K562 (cell line): ENCODE measurements at regions not wholly inside any gene's neighbourhood (a gene's known extent, or its start where the extent isn't known, plus 50 kb on each side); places are given as distances from the start of the nearest gene placed in this dataset.

ENCODE experiments used
- EZH2 ChIP-seq: IDR thresholded peaks from 2 replicates; pipeline ENCODE4 v1.6.1; 2012; ENCODE audit warnings: low read depth, mild to moderate bottlenecking, inconsistent platforms, low read length, borderline replicate concordance
- FOXA1 ChIP-seq: fragments of 450-650 bp; IDR thresholded peaks from 2 replicates; pipeline ENCODE4 v1.6.1; 2016; ENCODE audit warnings: mild to moderate bottlenecking, borderline replicate concordance
- FOXP1 ChIP-seq: sonication (generic); formaldehyde crosslinking; IDR thresholded peaks from 2 replicates; pipeline ENCODE4 v1.8.0; 2022; ENCODE audit warnings: mild to moderate bottlenecking, missing genetic modification reagents
- MEF2A ChIP-seq: IDR thresholded peaks from 2 replicates; pipeline ENCODE4 v1.6.1; 2011; ENCODE audit warnings: low read depth, mild to moderate bottlenecking, low read length, moderate library complexity; ENCODE audit not compliant: control insufficient read depth
- ZFP1 ChIP-seq: fragments of 450-650 bp; formaldehyde crosslinking; IDR thresholded peaks from 2 replicates; pipeline ENCODE4 v1.4.0; 2020; ENCODE audit warnings: mild to moderate bottlenecking, mixed read lengths
- ZNF75A ChIP-seq: fragments of 450-650 bp; formaldehyde crosslinking; IDR thresholded peaks from 2 replicates; pipeline ENCODE4 v1.4.0; 2020; ENCODE audit warnings: mild to moderate bottlenecking
- ZNF766 ChIP-seq: fragments of 200-800 bp; sonication (Bioruptor generic); conservative IDR thresholded peaks from 2 replicates; pipeline ENCODE4 v1.6.1; 2016; ENCODE audit warnings: missing genetic modification characterization, missing compliant biosample characterization
- TF ChIP-seq, protein P1 (sequence below), 3 experiments: IDR thresholded peaks in 2 of 3; conservative IDR thresholded peaks in 1 of 3; 2 replicates each; pipeline ENCODE4 v1.5.1; 2011 to 2012; ENCODE audit warnings: low read length in 3 of 3, mild to moderate bottlenecking in 3 of 3, control low read depth in 2 of 3, improper control_type of control experiment in 1 of 3, inconsistent platforms in 1 of 3, low read depth in 1 of 3, mixed read lengths in 1 of 3, moderate library complexity in 1 of 3; ENCODE audit not compliant: insufficient read depth in 2 of 3
- TF ChIP-seq, protein P2 (sequence below), 2 experiments: fragments of 450-650 bp; IDR thresholded peaks; 2 replicates each; pipeline ENCODE4 v1.6.1; 2018; ENCODE audit warnings: mild to moderate bottlenecking in 2 of 2, low read depth in 1 of 2; ENCODE audit not compliant: partially characterized antibody in 2 of 2

DNA sequence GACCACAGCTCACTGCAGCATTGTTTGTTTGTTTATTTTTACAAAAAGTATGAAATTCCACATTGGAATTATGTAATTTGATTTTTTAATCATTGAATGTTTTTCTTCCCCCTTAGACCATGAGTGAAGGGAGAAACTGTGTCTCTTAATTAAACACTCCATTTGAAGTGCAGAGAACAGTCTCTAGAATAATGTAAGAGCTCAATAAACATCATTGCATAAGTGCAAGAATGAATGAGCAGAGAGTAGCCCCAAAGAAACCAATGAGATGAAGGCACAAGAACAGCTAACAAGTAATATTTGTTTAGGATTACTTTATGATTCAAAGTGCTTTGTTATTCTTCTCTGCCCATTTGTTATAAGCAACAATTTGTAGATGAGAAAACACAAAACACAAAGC, 921.3 kb upstream of the LCORL start:
- TF ChIP-seq EZH2 (no peak), FOXA1 (no peak), MEF2A (no peak), FOXP1 (CRISPR knock-in tag) (no peak), ZNF75A (CRISPR knock-in tag) (no peak), ZFP1 (CRISPR knock-in tag) (no peak), ZNF766 (no peak)
- TF ChIP-seq, protein P1, sequence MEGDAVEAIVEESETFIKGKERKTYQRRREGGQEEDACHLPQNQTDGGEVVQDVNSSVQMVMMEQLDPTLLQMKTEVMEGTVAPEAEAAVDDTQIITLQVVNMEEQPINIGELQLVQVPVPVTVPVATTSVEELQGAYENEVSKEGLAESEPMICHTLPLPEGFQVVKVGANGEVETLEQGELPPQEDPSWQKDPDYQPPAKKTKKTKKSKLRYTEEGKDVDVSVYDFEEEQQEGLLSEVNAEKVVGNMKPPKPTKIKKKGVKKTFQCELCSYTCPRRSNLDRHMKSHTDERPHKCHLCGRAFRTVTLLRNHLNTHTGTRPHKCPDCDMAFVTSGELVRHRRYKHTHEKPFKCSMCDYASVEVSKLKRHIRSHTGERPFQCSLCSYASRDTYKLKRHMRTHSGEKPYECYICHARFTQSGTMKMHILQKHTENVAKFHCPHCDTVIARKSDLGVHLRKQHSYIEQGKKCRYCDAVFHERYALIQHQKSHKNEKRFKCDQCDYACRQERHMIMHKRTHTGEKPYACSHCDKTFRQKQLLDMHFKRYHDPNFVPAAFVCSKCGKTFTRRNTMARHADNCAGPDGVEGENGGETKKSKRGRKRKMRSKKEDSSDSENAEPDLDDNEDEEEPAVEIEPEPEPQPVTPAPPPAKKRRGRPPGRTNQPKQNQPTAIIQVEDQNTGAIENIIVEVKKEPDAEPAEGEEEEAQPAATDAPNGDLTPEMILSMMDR (IDR thresholded peaks at IDR 0.05 in 2 of 3, conservative IDR thresholded peaks at IDR 0.05 in 1 of 3; ENCODE audit: insufficient read depth in 2 of 3, low read depth in 1 of 3, low read length in 3 of 3) = no peak
- TF ChIP-seq, protein P2, sequence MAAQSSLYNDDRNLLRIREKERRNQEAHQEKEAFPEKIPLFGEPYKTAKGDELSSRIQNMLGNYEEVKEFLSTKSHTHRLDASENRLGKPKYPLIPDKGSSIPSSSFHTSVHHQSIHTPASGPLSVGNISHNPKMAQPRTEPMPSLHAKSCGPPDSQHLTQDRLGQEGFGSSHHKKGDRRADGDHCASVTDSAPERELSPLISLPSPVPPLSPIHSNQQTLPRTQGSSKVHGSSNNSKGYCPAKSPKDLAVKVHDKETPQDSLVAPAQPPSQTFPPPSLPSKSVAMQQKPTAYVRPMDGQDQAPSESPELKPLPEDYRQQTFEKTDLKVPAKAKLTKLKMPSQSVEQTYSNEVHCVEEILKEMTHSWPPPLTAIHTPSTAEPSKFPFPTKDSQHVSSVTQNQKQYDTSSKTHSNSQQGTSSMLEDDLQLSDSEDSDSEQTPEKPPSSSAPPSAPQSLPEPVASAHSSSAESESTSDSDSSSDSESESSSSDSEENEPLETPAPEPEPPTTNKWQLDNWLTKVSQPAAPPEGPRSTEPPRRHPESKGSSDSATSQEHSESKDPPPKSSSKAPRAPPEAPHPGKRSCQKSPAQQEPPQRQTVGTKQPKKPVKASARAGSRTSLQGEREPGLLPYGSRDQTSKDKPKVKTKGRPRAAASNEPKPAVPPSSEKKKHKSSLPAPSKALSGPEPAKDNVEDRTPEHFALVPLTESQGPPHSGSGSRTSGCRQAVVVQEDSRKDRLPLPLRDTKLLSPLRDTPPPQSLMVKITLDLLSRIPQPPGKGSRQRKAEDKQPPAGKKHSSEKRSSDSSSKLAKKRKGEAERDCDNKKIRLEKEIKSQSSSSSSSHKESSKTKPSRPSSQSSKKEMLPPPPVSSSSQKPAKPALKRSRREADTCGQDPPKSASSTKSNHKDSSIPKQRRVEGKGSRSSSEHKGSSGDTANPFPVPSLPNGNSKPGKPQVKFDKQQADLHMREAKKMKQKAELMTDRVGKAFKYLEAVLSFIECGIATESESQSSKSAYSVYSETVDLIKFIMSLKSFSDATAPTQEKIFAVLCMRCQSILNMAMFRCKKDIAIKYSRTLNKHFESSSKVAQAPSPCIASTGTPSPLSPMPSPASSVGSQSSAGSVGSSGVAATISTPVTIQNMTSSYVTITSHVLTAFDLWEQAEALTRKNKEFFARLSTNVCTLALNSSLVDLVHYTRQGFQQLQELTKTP (IDR thresholded peaks at IDR 0.05; ENCODE audit: low read depth in 1 of 2, partially characterized antibody in 2 of 2) = no peak
